Lower leg skin (tissue), 4 donors: ENCODE measurements at regions not wholly inside any gene's neighbourhood (a gene's known extent, or its start where the extent isn't known, plus 50 kb on each side); places are given as distances from the start of the nearest gene placed in this dataset.

Experiments used
- DNase-seq, 2 donors: peaks; one replicate each; pipeline ENCODE4 v3.0.0-alpha.2; 2019; ENCODE audit warnings: low spot score in 2 of 2
- H3K4me3 ChIP-seq: fragments of 200-600 bp; sonication (generic); 2 replicates; pipeline ENCODE4 v1.5.1; 2017; ENCODE audit warnings: mild to moderate bottlenecking, low read depth; ENCODE audit not compliant: poor library complexity, severe bottlenecking
- POLR2A ChIP-seq, 2 donors: fragments of 450-650 bp; IDR thresholded peaks; one replicate each; pipeline ENCODE4 v1.6.1; 2016 to 2017; ENCODE audit warnings: antibody characterized with exemption in 2 of 2, mild to moderate bottlenecking in 1 of 2, moderate library complexity in 1 of 2
- WGBS, 2 donors: methylation state at CpG; one replicate each; pipeline ENCODE4 v1.1.5; 2018; 5-methylcytosine and 5-hydroxymethylcytosine counted together
- intact Hi-C: fragments of 100-400 bp; cut with DNase I; formaldehyde crosslinking; loops from one replicate; pipeline ENCODE4 v1.15.0; 2023; ENCODE audit warnings: low total_unique reads
- TF ChIP-seq, protein P1 (sequence below), 3 donors: fragments of 450-650 bp; IDR thresholded peaks; one replicate each; pipeline ENCODE4 v1.5.1; 2016; ENCODE audit warnings: antibody characterized with exemption in 3 of 3, mild to moderate bottlenecking in 3 of 3, moderate library complexity in 2 of 3

DNA sequence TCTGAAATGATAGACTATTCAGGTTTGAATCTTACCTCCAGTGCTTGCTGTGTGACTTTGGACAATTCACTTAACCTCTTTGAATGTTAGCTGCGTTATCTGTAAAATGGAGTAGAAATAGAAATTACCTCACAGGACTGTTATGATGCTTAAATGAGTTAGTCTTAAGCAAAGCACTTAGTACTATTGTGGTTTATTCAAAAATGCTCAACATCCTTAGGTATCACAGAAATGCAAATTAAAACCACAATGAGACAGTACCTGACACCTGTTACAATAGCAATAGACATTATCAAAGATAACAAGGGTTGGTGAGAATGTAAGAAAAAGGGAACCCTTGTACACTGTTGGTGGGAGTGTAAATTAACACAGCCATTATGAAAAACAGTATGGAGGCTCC, 77.6 kb upstream of the FREM1 start:
- intact Hi-C loops, result no loop called here
- 85 to 97% methylated on average over 1 of the region's 1 CpG for WGBS, 2 donors
- TF ChIP-seq POLR2A (IDR thresholded peaks at IDR 0.05), result no peak
- TF ChIP-seq, protein P1, sequence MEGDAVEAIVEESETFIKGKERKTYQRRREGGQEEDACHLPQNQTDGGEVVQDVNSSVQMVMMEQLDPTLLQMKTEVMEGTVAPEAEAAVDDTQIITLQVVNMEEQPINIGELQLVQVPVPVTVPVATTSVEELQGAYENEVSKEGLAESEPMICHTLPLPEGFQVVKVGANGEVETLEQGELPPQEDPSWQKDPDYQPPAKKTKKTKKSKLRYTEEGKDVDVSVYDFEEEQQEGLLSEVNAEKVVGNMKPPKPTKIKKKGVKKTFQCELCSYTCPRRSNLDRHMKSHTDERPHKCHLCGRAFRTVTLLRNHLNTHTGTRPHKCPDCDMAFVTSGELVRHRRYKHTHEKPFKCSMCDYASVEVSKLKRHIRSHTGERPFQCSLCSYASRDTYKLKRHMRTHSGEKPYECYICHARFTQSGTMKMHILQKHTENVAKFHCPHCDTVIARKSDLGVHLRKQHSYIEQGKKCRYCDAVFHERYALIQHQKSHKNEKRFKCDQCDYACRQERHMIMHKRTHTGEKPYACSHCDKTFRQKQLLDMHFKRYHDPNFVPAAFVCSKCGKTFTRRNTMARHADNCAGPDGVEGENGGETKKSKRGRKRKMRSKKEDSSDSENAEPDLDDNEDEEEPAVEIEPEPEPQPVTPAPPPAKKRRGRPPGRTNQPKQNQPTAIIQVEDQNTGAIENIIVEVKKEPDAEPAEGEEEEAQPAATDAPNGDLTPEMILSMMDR (IDR thresholded peaks at IDR 0.05), result no peak

DNA sequence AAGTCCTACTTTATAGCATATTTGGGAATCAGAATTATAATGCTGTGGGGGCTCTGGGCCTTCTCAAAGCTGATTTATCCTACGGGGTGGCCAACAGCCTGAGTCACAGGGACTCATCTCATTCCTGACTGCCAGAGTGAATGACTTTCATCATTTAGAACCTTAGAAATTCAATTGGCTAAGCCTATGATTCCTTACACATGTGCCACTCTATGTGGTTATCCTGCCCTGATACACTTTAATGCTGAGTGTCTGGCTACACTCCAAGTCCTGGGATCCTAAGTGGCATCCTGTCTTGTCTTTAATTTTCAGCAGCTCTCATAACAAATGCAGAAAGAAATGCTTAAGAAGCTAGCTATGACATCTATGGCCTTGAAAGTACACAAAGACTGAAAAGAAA, 75.2 kb upstream of the FREM1 start:
- DNase-seq, result no peak
- WGBS, 2 donors, result 73 to 75% methylated on average over 1 of the region's 1 CpG

More for the DNA sequence above, 77.6 kb upstream of the FREM1 start:
- DNase-seq, result no peak
- no peak overlapping the region for H3K4me3 ChIP-seq

DNA sequence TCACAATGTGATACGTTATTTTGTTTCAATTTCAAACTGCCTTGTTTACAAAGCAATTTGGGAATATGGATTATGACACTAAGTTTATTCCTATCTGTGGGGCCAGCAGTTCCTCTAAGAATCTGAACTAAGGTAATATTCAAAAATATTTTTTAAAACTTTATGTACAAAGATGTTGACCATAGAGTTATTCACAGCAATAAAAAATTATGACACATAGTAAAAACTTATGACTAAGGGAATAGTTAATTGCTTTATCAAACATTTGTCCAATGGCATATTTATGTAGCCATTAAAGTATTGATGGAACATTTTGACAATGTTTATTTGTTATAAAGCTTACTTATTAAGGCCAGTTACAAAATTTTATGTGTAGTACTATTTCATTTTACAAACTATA, 73.4 kb upstream of the FREM1 start:
- DNase-seq, result no peak
- 92 to 94% methylated on average over 1 of the region's 1 CpG for WGBS, 2 donors

More for the DNA sequence above, 75.2 kb upstream of the FREM1 start:
- TF ChIP-seq, protein P1 (IDR thresholded peaks at IDR 0.05), result no peak
- no peak for TF ChIP-seq POLR2A (IDR thresholded peaks at IDR 0.05)
- intact Hi-C loops, result no loop called here
- H3K4me3 ChIP-seq, result no peak overlapping the region

DNA sequence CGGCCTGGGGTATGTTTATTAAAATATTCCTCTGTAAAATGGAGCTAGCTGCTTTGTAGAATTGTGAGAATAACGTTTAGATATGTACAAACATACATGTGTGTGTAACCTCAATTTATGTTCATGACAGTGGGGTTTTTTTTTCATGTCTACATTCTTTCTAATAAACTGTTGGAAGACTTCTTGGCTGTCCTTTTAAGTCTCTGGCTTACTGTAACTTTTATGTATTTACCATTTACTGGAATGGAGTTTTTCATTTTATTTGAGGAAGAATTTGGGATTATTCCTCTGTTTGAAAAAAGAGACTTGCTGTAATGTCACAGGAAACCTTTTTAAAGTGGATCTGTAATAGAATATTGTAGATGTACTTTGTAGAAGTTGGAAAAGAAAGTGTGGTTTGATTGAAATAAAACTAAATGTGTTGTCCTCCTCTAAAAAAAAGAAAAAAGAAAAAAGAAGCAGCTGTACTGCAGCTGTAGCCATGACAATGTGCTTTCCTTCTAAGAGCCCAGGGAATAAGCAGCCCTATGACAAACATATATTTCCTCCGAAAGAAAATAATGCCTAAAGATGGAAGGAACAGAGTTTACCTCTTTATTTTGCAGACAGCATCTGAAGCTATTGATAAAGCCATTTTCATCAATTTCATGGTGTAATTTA, 71.2 kb upstream of the FREM1 start:
- intact Hi-C loops, result no loop called here
- DNase-seq, result no peak
- WGBS, 2 donors, result 55 to 64% methylated on average over 3 of the region's 3 CpGs
- no peak for TF ChIP-seq POLR2A (IDR thresholded peaks at IDR 0.05)
- TF ChIP-seq, protein P1 (IDR thresholded peaks at IDR 0.05), result no peak
- no peak overlapping the region for H3K4me3 ChIP-seq

More for the DNA sequence above, 73.4 kb upstream of the FREM1 start:
- no peak overlapping the region for H3K4me3 ChIP-seq
- TF ChIP-seq, protein P1 (IDR thresholded peaks at IDR 0.05), result no peak
- TF ChIP-seq POLR2A (IDR thresholded peaks at IDR 0.05), result no peak
- intact Hi-C loops, result no loop called here

DNA sequence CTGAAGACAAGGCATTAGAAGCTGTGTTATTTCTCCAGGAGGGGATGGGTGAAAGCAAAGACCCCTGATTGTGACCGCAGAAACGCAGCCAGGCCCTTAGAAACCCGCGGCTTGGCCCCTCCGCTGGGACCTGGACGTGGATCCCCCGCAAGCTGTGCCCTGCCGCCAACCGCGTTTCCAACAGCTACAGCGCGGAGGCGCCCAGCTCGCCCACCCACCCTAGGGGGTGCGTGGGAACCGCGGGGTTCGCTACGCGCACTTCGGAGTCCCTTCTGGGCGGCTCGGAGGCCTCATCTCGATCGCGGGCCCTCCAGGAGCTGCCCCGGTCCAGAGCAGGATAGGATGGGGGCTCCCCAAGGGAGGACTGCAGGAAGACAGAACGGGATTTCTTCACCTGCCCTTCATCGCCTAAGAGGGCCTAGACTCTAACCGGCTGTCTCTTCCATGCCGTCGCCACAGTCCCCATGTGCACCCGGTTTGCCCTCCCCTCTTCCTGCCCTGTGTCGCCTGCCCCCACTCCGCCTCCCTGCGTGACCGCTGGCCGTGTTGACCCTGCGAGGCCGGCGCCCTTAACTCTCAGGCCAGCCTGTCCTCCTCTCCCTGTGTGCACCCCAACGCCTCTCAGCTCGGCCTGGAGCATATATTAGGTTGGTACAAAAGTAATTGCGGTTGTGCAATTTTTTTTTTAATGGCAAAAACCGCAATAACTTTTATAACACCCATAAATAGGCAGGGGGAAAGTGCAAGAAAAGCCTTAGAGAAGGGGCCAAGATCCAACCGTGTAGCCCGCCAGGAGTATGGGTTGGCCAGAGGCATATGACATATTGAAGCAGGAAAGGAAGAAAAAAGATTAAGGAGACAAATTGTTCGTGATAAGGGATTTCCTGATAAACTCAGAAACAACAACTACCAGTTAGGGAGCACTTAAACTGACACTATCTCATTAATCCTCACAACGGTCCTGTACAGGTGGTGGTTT, 68.1 kb upstream of the FREM1 start:
- WGBS, 2 donors, result 89 to 93% methylated on average over 44 to 48 of the region's 49 CpGs
- intact Hi-C loops, result no loop called here
- no peak for DNase-seq
- H3K4me3 ChIP-seq, result no peak overlapping the region
- TF ChIP-seq POLR2A (IDR thresholded peaks at IDR 0.05), result no peak
- TF ChIP-seq, protein P1 (IDR thresholded peaks at IDR 0.05), result no peak
